EH (cell line): ENCODE measurements at regions not wholly inside any gene's neighbourhood (a gene's known extent, or its start where the extent isn't known, plus 50 kb on each side); places are given as distances from the start of the nearest gene placed in this dataset.
A peak's percentile ranks its signal among the peaks of the same experiment; 100 is the strongest.
"Not testable (repeated sequence)": the region's sequence is repeated elsewhere in the genome, so short reads cannot be mapped to it uniquely, and the experiment has no call there.

ENCODE experiments used
- DNase-seq: peaks from one replicate; pipeline ENCODE4 v3.0.0-alpha.2; 2015; ENCODE audit warnings: low read depth

DNA sequence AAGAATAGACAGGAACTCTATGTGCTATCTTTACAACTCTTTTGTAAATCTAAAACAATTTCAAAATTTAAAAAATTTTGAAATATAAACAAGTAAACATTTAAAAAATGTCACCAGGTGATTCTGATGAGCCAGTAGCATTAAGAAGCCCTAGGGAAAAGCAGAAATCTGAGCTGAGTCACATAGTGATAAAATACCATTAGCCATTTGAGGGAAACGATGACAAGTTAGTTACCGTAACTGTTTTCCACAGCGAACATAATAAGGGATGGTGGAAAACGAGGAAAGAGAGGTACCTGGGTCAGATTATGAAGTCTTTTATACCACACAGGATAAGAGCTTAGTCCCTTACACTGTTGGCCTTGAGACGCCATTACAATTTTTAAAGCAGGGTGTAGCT is 55.5 kb downstream of the PRR15 start:
- DNase-seq, result no peak

DNA sequence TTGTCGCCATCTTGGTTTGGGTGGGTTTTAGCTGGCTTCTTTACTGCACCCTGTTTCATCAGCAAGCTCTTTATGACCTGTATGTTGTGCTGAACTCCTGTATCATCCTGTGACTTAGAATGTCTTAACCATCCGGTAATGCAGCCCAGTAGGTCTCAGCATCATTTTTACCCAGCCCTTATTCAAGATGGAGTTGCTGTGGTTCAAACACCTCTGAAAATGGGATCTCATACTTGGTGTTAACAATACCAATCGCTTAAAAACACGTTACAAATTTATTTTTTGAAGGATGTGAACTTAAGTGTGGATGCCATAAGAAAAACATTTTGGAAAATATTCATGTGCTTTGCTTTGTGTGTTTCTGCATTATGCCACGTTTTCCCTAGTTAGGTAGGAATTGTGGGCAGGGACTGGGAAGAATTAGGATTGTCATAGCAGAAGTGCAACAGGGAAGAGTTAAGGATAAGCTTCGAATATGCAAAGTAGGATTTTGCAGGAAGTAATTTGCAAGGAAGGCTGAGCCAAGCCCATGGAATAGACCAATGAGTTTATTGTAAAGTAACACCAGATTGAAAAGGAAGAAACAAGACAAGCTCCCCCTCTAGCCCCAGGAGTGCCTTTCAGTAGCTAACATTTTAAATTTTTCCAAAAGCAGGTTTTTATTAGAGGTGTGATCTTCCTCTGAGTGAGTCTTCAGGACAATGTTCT is 56.4 kb downstream of the PRR15 start:
- DNase-seq, result no peak

DNA sequence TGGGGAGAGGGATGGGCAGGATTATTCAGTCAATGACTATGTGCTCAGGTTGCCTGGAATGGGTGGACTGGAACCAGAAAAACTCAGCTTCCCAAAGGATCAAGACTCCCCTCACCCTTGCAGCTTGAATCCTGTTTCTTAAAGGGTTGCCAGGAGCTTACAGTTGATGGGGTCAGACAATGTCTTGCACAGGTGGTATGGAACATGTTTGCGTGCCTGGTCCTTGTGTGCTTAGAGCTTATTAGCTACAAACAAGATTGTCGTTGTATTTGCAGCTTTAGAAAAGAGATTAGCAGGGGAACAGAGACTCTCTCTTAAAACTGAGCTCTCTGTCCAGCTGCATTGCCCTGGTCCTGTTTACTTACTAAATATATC is 56.9 kb downstream of the PRR15 start:
- DNase-seq, result no peak

DNA sequence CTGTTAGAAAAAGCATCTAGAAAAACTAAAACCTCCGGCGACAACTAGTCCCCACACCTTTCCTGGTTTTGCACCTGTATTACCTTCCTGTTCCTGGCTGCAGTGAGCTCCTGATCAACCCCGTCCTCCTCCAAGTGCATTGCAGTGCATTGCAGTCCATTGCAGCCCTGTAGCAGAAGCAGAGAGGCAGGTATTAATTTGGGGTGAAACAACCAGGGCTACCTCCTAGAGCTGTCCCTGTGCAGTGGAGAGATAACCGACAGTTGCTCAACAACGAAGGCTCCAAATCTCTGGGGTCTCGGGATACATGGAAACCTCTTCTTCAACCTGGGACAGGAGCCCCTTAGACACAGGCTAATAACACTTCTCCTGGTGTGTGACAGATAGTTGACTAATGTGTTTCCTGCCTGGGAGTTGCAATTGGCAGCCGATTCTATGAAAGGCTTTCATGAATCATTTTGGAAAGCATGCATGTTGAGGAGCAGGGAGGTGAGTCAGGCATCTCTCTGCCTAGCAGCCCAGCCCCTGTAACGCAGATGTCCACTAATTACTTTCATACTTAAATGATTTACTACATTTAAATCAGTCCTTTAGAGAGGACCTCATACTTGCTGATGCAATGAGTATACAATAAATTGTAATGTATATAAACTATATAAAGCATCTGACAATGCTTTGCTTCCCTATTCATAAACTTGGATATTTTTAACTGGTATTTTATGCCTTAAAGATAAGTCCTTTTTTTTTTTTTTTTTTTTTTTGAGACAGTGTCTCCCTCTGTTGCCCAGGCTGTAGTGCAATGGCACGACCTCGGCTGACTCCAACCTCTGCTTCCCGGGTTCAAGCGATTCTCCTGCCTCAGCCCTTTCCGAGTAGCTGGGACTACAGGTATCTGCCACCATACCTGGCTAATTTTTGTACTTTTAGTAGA is 59.0 kb downstream of the PRR15 start:
- peak; percentile 98 for DNase-seq

DNA sequence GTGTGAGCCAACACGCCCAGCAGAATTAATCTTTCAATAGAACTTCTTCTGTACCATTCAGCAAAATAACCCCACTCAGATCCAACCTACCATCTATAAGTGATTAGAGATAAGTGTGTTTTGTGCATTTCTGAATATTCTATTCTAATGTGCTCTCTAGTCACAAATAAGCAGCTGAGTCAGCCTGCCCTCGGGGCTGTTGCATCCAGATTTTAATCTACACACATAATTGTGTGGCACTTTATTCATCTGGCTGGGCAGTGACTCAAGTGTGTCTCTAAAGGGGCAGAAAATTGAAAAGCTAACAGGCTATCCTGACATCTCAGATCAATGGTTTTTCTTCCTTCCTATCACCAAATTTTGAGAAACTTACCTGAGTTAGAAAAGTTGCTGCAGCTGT is 60.3 kb downstream of the PRR15 start:
- DNase-seq, result peak; percentile 80

DNA sequence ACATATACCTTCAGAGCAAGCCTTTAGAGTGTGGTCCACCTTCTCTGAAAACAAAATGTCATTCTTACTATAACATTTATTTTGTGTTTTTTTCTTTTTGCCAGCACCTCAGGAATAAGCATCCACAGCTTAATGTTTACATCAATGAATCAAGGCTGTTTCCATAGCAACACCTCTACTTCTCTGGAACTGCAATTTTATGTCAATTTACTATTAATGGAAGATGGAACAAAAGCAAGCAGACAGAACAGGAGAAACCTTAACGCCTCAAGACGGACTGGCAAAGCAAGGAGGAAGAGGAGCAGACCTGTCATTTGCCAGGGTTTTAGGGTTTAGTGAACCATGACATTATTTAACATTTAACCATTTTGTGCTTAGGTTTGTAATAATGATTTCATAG is 63.1 kb downstream of the PRR15 start:
- no peak for DNase-seq

DNA sequence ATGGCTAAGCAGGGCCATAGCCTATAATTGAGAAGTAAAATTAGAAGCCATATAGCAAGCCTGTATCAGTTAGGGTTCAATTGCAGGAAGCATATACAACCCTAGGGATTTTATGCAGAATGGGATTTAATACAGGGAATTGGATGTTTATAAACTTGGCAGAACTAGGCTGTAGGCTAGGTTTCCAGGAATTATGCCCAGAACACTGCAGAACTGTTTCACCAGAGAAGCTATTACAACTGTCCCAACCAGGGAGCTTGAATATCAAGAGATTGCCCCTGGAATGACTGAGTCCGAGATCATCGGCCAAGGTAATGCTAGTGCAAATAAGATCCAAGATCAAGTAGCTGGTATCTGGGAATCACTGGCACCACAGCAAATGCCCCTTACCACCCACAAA is 64.0 kb downstream of the PRR15 start:
- DNase-seq, result no peak

DNA sequence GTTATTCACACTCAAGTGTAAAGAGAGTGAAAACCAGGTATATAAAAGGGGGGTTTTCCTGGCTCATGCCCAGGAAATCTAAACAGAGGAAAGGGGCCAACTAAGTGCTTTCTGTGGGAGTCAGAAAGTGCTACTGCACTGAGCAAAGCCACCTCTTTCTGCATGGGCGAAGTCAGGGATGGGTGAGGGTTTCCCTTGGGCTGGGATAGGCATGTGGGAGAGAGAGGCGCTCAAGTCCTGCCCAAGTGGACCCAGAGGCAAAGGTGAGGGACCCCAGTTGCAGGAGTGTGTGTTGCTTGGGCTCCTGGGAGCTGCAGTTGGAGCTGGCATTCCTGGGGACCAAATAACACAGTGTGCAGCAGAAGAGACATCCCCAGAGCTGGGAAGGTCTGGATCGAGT is 65.9 kb downstream of the PRR15 start:
- no peak for DNase-seq

DNA sequence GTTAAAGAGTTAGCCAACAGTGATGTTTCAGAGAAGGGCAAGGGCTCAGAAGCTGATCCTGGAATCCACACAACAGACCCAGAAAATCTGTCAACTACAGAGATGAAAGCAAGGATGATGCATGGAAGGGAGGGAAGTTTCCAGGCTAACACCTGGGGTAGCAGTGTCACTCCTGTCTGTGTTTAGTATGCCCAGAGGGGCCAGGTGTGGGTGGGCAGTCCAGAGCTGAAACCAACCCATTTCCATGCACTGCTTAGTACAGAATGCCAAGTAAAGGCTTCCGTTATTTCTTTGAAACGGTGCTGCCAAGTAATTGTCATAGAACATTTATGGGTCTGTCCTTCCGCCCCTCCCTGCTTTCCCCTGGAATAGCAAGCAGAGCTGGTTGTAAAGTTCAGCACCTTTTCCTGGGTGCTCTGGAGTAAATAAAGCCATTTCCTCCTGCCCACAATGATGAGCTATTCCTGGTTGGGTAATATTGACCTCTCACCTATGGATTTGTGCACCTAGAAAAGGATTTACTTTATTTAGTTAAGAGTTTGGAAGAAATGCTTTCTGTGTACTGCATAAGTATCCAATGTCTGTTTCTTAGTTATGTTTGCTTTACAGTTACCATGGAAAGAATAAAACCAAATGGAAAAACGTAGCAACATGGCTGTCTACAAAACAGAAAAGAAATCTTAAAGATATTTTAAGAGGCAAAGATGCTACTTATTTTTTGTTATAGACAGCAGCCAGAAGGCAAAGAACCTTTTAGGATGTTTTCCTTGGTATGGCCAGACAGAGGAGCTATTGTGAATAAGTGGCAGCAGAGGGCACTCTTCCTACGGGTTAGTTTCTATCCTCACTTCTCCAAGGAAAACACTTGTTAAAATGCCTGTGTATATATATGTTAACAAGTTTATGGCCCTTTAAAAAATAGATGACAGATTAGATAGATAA is 71.7 kb downstream of the PRR15 start:
- peak; percentile 69 for DNase-seq

DNA sequence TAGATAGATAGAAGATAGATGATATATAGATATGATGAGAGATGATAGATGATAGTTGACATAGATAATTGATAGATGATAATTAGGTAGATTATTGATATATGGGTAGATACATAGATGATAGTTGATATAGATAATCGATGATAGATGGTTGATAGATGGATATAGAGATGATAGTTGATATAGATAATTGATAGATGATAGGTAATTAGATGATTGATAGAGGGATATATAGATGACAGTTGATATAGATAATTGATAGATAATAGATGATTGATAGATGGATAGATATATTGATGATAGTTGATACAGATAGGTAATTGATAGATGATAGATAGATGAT is 72.3 kb downstream of the PRR15 start:
- no peak for DNase-seq

DNA sequence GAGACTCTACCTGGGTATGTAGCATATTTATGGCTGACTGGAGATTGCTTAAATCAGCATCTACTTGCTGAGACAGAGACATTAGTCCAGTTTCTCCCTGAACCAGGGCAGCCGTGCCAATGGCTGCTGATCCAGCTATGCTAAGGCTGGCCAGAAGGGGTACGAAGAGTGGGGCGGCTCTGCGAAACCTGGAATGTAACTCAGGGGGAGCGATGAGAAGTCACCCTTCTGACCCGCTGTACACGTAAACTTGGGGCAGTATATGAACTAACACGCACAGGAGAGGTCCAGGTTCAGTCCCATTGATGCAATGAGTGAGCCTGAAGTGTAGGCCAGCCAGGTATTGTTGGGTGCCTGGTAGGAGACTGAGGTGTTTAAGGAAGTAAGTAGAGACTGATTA is 73.7 kb downstream of the PRR15 start:
- DNase-seq, result no peak

DNA sequence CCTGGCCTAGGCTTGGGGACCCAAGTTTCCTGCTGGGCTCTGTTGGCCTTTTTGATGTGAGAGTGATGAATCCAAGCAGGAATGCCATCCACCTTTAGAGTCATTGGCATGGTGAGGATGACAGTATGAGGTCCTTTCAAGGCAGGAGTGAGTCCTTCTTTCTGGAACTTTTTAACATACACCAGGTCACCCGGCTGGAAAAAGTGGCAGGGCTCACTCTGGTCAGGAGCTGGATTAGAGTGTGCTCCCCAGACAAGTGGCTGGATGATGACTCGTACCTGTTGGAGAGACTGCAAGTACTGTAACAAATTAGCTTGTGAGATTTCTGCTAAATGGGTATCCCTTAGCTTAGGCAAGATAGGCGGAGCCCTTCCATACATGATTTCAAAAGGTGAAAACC is 75.2 kb downstream of the PRR15 start:
- DNase-seq, result peak; percentile 21

DNA sequence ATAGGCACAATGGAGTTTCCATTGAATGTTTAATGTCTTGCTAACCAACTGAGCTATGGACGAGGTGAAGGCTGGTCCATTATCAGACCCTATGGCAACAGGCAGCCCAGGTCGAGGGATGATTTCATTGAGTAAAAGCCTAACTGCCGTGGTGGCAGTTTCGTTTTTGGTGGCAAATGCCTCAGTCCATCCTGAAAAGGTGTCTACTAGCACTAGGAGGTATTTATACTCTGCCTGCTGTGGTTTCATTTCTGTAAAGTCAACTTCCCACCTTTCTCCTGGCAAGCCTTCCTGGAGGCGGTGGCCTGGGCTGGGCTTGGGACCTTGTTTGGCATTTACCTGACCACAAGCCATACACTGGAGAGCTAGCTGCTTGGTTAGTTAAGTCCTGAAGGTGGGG is 75.8 kb downstream of the PRR15 start:
- no peak for DNase-seq

DNA sequence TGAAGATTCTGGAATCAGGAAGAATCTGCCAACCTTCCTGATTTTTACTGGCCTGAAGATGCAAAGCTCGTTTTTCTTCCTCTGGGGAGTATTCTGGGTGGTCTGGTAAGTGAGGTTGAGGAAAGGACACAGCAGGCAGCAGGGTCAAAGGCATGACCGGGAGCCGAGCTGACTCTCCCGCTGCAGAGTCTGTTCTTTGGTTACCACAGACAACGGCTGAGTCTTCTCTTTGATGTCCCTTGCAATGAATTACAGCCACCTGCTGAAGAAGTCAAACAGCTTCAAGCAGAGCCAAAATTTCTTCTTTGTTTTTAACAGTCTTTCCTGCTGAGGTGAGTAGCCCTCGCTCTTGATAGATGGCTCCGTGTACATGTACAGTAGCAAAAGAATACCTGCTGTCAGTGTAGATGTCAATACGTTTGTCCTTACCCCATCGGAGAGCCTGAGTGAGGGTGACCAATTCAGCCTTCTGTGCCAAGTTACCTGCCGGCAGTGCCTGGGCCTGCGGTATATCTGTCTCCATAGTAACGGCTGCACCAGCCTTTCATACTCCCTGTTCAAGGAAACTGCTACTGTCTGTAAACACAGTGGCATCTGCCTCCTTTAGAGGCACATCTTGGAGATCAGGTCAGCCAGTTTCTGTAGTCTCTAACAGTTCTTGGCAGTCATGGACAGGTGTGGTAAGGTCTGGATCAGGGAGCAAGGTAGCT is 76.4 kb downstream of the PRR15 start:
- DNase-seq, result no peak

DNA sequence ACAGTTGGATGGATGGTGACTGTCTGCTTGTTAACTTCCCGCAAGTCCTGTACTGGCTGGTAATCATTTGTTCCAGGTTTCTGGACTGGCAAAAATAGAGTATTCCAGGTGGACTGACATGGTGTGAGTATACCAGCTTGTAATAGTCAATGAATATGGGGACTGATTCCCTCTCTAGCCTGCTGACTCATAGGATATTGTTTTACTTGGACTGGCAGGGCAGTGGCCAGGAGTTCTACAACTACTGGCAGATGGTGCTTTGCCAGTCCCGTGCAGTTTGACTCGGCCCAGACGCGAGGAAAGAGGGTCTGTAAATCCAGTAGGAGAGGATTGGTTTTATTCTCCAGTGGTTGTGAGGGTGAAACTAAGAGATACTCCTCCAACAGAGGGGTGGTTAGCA is 78.0 kb downstream of the PRR15 start:
- peak; percentile 11 for DNase-seq

DNA sequence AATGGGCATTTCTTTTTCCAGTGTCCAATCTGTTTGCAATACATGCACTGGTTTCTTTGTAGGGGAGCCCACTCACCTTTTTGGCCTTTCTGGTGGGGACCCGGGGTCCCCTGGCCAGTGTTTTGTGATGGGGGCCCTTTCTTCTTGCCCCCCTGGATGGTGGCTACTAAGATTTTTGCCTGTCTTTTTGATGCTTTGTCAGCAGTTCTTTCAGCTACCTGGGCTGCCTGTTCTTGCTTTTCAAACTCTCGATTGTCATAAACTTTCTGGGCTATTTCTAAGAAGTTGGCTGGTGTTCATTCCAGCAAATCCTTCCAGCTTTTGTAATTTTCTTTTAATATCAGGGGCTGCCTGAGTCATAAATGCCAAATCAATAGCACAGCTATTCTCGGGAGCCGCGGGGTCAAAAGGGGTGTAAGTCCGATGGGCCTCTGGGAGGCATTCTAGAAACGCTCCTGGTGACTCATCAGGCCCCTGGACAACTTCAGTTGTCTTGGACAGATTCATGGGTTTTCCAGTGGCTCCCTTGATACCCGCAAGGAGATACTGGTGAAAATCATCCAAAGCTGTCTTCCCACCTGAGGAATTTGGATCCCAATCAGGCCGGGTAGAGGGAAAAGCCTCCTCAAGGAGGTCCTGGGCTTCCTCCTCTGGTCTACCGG is 79.0 kb downstream of the PRR15 start:
- peak; percentile 18 for DNase-seq

DNA sequence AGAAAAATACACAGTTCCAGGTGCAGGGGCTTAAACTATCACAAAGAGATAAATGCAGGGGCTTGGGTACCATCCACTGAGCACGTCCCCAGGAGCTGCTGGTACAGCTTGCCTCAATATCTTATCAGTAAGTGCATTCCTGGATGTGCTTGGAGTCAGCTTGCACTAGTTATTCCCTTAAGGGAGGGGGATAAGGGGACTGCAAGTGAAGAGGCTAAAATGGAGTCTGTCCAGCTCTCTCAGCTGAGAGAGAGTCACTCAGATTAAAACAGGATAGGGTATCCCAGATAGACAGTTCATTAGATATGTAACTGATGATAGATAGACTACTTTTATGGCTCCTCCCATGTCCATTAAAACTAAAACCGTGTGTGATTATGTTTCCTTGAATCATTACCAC is 82.5 kb downstream of the PRR15 start:
- not testable (repeated sequence) for DNase-seq

DNA sequence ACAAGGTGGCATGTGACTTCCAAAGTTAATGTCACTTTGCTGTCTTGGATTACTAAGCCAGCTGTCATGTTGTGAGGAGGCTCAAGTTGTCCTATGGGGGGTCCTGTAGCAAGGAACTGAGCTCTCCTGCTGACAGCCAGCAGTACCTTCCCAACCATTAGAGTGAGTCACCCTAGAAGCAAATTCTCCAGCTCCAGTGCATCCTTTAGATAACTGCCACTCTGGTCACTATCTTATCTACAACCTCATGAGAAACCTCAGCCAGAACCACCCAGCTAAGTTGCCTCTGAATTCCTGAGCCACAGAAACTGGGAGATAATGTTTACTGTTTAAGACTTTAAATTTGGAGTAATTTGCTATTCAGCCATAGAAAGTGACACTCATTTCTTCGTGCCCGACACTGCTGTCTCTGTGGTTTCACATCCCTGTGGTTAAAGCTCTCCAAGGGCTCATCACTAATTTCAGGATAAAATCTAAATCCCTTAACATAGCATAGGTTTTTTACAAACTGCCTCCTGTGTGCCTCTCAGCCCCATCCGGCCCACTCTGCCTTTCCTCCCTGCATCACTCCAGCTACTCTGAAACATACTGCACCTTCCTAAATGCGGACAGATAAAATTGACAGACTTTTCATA is 83.5 kb downstream of the PRR15 start:
- peak; percentile 6 for DNase-seq

DNA sequence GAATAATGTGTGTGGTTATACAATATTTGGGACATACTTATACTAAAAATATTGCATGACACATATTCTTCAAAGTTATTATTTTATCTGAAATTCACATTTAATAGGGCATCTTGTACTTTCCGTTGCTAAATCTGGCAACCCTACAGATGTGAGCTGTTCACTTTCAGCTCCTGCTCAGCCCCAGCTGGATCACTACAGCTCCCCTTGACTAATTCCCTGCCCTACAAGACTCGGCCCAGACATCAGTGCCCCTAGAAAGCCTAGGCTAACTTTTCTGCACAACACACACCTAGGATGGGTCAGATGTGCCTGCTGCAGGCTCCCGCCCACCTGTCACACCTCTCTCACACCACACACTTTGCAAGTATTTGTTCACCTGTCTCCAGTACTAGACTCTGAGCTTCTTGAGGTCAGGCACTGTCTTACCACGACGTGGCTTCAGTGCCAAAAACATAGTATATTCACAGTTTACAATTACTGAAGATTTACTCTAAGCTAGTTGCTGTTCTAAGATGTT is 84.1 kb downstream of the PRR15 start:
- not testable (repeated sequence) for DNase-seq

DNA sequence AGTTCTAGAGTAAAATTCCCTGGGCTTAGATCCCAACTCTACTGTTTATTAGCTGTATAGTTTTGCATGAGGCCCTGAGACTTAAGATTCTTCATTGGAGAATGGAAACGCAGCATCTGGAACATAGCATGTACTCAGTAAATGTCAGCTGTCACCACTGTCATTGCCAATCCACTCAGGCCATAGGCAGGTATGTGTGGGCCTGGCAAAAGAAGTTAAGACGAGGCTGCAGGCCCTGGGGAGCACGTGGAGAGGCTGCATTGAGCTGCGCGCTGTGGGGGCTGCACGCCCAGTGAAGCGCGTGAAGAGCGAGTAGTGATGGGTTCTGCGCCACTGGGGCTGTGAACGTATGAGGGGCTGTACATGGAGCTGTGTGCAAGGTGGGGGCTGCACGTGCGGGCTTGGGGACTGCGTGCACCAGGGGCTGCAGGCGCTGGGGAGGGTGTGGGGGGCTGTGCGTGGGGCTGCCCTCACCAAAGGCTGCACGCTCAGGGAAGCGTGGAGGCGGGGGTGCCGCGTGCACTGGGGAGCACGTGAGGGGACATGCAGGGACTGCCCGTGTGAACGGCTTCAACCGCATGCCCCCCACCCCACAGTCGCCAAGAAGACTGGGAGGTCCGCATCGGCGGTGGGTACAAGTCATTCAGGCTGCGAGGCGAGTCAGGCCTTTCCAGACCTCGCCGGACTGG is 85.5 kb downstream of the PRR15 start:
- DNase-seq, result no peak
